ENCODE measurements at regions not wholly inside any gene's neighbourhood (a gene's known extent, or its start where the extent isn't known, plus 50 kb on each side); places are given as distances from the start of the nearest gene placed in this dataset.

DNA sequence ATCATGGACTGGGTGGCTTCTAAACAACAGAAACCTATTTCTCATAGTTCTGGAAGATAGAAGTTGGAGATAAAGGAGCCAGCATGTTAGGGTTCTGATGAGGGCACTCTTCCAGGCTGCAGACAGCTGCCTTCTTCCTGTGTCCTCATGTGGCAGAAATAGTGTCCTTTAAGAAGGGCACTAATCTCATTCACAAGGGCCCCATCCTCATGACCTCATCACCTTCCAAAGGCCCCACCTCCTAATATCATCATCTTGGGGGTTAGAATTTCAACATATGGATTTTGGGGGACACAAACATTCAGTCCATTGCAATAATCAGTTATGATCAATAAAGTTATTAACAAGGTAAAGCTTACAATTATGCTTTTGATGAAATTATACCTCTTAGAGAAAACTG is 130.8 kb upstream of the SLC22A23 start:
- TF ChIP-seq, protein P1, sequence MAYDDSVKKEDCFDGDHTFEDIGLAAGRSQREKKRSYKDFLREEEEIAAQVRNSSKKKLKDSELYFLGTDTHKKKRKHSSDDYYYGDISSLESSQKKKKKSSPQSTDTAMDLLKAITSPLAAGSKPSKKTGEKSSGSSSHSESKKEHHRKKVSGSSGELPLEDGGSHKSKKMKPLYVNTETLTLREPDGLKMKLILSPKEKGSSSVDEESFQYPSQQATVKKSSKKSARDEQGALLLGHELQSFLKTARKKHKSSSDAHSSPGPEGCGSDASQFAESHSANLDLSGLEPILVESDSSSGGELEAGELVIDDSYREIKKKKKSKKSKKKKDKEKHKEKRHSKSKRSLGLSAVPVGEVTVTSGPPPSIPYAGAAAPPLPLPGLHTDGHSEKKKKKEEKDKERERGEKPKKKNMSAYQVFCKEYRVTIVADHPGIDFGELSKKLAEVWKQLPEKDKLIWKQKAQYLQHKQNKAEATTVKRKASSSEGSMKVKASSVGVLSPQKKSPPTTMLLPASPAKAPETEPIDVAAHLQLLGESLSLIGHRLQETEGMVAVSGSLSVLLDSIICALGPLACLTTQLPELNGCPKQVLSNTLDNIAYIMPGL (CRISPR knock-in tag; IDR thresholded peaks at IDR 0.05; ENCODE audit: borderline replicate concordance) = no peak
- TF ChIP-seq, protein P2, sequence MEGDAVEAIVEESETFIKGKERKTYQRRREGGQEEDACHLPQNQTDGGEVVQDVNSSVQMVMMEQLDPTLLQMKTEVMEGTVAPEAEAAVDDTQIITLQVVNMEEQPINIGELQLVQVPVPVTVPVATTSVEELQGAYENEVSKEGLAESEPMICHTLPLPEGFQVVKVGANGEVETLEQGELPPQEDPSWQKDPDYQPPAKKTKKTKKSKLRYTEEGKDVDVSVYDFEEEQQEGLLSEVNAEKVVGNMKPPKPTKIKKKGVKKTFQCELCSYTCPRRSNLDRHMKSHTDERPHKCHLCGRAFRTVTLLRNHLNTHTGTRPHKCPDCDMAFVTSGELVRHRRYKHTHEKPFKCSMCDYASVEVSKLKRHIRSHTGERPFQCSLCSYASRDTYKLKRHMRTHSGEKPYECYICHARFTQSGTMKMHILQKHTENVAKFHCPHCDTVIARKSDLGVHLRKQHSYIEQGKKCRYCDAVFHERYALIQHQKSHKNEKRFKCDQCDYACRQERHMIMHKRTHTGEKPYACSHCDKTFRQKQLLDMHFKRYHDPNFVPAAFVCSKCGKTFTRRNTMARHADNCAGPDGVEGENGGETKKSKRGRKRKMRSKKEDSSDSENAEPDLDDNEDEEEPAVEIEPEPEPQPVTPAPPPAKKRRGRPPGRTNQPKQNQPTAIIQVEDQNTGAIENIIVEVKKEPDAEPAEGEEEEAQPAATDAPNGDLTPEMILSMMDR (IDR thresholded peaks at IDR 0.05) = no peak
- TF ChIP-seq POLR2A (IDR thresholded peaks at IDR 0.05; ENCODE audit: low read length) = no peak
- no peak for TF ChIP-seq RAD21 (conservative IDR thresholded peaks at IDR 0.05 in 1 of 2, IDR thresholded peaks at IDR 0.05 in 1 of 2)
- TF ChIP-seq BHLHE40 (IDR thresholded peaks at IDR 0.05; ENCODE audit: low read depth, low read length) = no peak
- TF ChIP-seq NR3C1 (IDR thresholded peaks at IDR 0.05) = no peak
